Keratinocyte (primary cell): ENCODE measurements at regions not wholly inside any gene's neighbourhood (a gene's known extent, or its start where the extent isn't known, plus 50 kb on each side); places are given as distances from the start of the nearest gene placed in this dataset.
"Not testable (repeated sequence)": the region's sequence is repeated elsewhere in the genome, so short reads cannot be mapped to it uniquely, and the experiment has no call there.

Experiments
- EZH2 ChIP-seq: IDR thresholded peaks from one replicate; pipeline ENCODE4 v1.6.1; 2012; ENCODE audit warnings: inconsistent platforms, mild to moderate bottlenecking, low read length, moderate library complexity
- TF ChIP-seq, protein P1 (sequence below), 3 experiments: IDR thresholded peaks in 1 of 3; conservative IDR thresholded peaks in 1 of 3; optimal IDR thresholded peaks in 1 of 3; 2 replicates in 2 of 3; 3 replicates in 1 of 3; pipeline versions ENCODE3 to v1.5.1; 2011; ENCODE audit warnings: low read length in 3 of 3, mild to moderate bottlenecking in 3 of 3, moderate library complexity in 2 of 3, control low read depth in 1 of 3, inconsistent platforms in 1 of 3; ENCODE audit not compliant: insufficient read depth in 2 of 3; ENCODE audit errors: extremely low read depth in 1 of 3

DNA sequence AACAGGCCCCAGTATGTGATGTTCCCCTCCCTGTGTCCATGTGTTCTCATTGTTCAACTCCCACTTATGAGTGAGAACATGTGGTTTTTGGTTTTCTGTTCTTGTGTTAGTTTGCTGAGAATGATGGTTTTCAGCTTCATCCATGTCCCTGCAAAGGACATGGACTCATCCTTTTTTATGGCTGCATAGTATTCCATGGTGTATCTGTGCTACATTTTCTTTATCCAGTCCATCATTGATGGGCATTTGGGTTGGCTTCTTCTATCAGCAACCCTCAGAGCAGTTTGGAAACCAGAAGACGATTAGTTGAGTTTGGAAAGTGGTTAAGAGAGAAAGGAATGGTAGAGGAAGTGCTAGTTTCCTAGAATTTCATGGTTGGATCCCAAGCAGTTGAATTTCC lies 319.1 kb upstream of the RNF32 start:
- TF ChIP-seq, protein P1, sequence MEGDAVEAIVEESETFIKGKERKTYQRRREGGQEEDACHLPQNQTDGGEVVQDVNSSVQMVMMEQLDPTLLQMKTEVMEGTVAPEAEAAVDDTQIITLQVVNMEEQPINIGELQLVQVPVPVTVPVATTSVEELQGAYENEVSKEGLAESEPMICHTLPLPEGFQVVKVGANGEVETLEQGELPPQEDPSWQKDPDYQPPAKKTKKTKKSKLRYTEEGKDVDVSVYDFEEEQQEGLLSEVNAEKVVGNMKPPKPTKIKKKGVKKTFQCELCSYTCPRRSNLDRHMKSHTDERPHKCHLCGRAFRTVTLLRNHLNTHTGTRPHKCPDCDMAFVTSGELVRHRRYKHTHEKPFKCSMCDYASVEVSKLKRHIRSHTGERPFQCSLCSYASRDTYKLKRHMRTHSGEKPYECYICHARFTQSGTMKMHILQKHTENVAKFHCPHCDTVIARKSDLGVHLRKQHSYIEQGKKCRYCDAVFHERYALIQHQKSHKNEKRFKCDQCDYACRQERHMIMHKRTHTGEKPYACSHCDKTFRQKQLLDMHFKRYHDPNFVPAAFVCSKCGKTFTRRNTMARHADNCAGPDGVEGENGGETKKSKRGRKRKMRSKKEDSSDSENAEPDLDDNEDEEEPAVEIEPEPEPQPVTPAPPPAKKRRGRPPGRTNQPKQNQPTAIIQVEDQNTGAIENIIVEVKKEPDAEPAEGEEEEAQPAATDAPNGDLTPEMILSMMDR (optimal IDR thresholded peaks at IDR 0.05 in 1 of 3, IDR thresholded peaks at IDR 0.05 in 1 of 3, conservative IDR thresholded peaks at IDR 0.05 in 1 of 3; ENCODE audit: extremely low read depth in 1 of 3, insufficient read depth in 2 of 3, low read length in 3 of 3), result not testable (repeated sequence)
- not testable (repeated sequence) for TF ChIP-seq EZH2
